ENCODE measurements at regions not wholly inside any gene's neighbourhood (a gene's known extent, or its start where the extent isn't known, plus 50 kb on each side); places are given as distances from the start of the nearest gene placed in this dataset.

DNA sequence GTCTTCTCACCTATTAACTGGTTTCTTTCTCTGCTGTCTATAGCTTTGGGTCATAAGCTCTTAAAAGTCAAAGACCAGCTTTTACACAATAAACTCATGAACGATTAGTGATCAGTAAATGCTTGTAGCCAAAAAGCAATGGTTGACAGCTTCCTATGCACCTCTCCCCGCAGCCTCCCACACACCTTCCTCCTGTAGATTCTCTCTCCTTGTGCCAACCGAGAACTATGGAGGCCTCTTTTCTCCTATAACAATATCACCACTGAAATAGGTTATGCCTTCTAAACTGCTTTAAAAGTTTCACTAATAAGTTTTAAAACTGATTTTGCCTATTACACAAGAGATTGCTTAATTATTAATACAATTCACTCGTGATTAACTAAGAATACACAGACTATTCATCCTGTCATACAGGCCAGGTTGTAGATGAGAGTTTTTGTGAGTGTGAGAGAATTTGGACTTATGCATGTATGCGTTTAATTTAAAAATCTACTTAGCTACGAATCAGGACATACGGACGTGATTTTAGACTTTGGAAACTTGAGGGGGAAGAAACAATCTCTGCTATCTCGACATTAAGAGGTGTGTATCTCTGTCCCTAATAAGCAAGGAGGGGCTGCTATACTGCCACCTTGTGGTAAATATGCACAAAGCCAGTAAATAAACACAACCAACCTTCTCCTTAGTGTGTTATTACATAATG is 229.1 kb upstream of the RBBP8 start:
- no peak for TF ChIP-seq POLR2A (IDR thresholded peaks at IDR 0.05; ENCODE audit: low read length)
- TF ChIP-seq, protein P1, sequence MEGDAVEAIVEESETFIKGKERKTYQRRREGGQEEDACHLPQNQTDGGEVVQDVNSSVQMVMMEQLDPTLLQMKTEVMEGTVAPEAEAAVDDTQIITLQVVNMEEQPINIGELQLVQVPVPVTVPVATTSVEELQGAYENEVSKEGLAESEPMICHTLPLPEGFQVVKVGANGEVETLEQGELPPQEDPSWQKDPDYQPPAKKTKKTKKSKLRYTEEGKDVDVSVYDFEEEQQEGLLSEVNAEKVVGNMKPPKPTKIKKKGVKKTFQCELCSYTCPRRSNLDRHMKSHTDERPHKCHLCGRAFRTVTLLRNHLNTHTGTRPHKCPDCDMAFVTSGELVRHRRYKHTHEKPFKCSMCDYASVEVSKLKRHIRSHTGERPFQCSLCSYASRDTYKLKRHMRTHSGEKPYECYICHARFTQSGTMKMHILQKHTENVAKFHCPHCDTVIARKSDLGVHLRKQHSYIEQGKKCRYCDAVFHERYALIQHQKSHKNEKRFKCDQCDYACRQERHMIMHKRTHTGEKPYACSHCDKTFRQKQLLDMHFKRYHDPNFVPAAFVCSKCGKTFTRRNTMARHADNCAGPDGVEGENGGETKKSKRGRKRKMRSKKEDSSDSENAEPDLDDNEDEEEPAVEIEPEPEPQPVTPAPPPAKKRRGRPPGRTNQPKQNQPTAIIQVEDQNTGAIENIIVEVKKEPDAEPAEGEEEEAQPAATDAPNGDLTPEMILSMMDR (IDR thresholded peaks at IDR 0.05), result peak; percentile 62
- no peak for TF ChIP-seq KDM5A (IDR thresholded peaks at IDR 0.05)
- peak; percentile 64 to 69 for TF ChIP-seq RAD21 (conservative IDR thresholded peaks at IDR 0.05 in 1 of 2, IDR thresholded peaks at IDR 0.05 in 1 of 2)
- TF ChIP-seq FOSL2 (IDR thresholded peaks at IDR 0.05), result no peak
- no peak for TF ChIP-seq FOSL2 (CRISPR knock-in tag; IDR thresholded peaks at IDR 0.05)
- TF ChIP-seq, protein P2, sequence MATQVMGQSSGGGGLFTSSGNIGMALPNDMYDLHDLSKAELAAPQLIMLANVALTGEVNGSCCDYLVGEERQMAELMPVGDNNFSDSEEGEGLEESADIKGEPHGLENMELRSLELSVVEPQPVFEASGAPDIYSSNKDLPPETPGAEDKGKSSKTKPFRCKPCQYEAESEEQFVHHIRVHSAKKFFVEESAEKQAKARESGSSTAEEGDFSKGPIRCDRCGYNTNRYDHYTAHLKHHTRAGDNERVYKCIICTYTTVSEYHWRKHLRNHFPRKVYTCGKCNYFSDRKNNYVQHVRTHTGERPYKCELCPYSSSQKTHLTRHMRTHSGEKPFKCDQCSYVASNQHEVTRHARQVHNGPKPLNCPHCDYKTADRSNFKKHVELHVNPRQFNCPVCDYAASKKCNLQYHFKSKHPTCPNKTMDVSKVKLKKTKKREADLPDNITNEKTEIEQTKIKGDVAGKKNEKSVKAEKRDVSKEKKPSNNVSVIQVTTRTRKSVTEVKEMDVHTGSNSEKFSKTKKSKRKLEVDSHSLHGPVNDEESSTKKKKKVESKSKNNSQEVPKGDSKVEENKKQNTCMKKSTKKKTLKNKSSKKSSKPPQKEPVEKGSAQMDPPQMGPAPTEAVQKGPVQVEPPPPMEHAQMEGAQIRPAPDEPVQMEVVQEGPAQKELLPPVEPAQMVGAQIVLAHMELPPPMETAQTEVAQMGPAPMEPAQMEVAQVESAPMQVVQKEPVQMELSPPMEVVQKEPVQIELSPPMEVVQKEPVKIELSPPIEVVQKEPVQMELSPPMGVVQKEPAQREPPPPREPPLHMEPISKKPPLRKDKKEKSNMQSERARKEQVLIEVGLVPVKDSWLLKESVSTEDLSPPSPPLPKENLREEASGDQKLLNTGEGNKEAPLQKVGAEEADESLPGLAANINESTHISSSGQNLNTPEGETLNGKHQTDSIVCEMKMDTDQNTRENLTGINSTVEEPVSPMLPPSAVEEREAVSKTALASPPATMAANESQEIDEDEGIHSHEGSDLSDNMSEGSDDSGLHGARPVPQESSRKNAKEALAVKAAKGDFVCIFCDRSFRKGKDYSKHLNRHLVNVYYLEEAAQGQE (IDR thresholded peaks at IDR 0.05), result no peak
- no peak for TF ChIP-seq HOXB5 (CRISPR knock-in tag; IDR thresholded peaks at IDR 0.05)
- TF ChIP-seq KDM1A (IDR thresholded peaks at IDR 0.05; ENCODE audit: low read depth), result no peak
- TF ChIP-seq, protein P3, sequence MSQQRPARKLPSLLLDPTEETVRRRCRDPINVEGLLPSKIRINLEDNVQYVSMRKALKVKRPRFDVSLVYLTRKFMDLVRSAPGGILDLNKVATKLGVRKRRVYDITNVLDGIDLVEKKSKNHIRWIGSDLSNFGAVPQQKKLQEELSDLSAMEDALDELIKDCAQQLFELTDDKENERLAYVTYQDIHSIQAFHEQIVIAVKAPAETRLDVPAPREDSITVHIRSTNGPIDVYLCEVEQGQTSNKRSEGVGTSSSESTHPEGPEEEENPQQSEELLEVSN (IDR thresholded peaks at IDR 0.05; ENCODE audit: borderline replicate concordance, low read depth), result no peak
